HCT116 (cell line): ENCODE measurements at regions not wholly inside any gene's neighbourhood (a gene's known extent, or its start where the extent isn't known, plus 50 kb on each side); places are given as distances from the start of the nearest gene placed in this dataset.

Experiments
- ATAC-seq: fragments of 200-7000 bp; cut with Tn5 transposase; 2 replicates; pipeline ENCODE4 v1.9.1; 2020; ENCODE audit warnings: mild to moderate bottlenecking, moderate library complexity
- BruUV-seq: library from RNA; stranded (reverse); fragments of 400-500 nt; replicated peaks from 2 replicates; lab custom pipeline; 2021; lab: Mats Ljungman, UMichigan
- CTCF ChIA-PET: fragments of 300-600 bp; sonication (Branson Sonifier 250); formaldehyde crosslinking; loops from one replicate; lab custom pipeline; 2021; ENCODE audit warnings: antibody characterized with exemption; lab: Charles Lee
- POLR2A ChIA-PET: fragments of 300-600, 350-600 bp; sonication (Branson Sonifier 250); formaldehyde crosslinking; loops from one replicate; lab custom pipeline; 2021; ENCODE audit warnings: antibody characterized with exemption; lab: Charles Lee
- RAD21 ChIA-PET, 2 experiments: fragments of 300-600 bp; sonication (Branson Sonifier 250); formaldehyde crosslinking; loops; one replicate each; lab custom pipeline; 2023; ENCODE audit warnings: low total read pairs in 2 of 2; ENCODE audit not compliant: uncharacterized antibody in 2 of 2, unreplicated experiment in 2 of 2, low non-redundant PET in 1 of 2; lab: Charles Lee
- DNase-seq: peaks from one replicate; pipeline ENCODE4 v3.0.0-alpha.2; 2010; ENCODE audit warnings: low read depth, low spot score
- H2AFZ ChIP-seq: fragments of 200-600 bp; shearing (Covaris generic), sonication (generic); 2 replicates; pipeline ENCODE4 v1.6.1; 2017; ENCODE audit warnings: low read depth, mixed run types, mixed read lengths, antibody characterized with exemption, low read length; ENCODE audit not compliant: poor library complexity, severe bottlenecking
- H3K27ac ChIP-seq: 2 replicates; pipeline ENCODE4 v1.5.1; 2012; ENCODE audit warnings: low read depth, low read length
- H3K27me3 ChIP-seq: fragments of 200-600 bp; sonication (generic); 2 replicates; pipeline ENCODE4 v1.6.1; 2016; ENCODE audit warnings: mixed run types, low read length, mixed read lengths; ENCODE audit not compliant: insufficient read depth
- H3K36me3 ChIP-seq, 2 experiments: fragments of 200-500 bp in 1 of 2; fragments of 200-600 bp in 1 of 2; sonication (Bioruptor generic) in 1 of 2; sonication (generic) in 1 of 2; 2 replicates each; pipeline versions ENCODE4 v1.5.1 to v1.6.1; 2014 to 2016; ENCODE audit warnings: low read length in 2 of 2, inconsistent platforms in 1 of 2, mixed read lengths in 1 of 2, mixed run types in 1 of 2; ENCODE audit not compliant: insufficient read depth in 2 of 2, control insufficient read depth in 1 of 2
- H3K4me1 ChIP-seq, 2 experiments: fragments of 200-600 bp in 1 of 2; sonication (generic) in 1 of 2; 2 replicates each; pipeline versions ENCODE4 v1.5.1 to v1.6.1; 2012 to 2017; ENCODE audit warnings: low read length in 2 of 2, inconsistent platforms in 1 of 2, mild to moderate bottlenecking in 1 of 2, mixed read lengths in 1 of 2, mixed run types in 1 of 2, moderate library complexity in 1 of 2; ENCODE audit not compliant: insufficient read depth in 2 of 2, control insufficient read depth in 1 of 2
- H3K4me2 ChIP-seq: fragments of 200-600 bp; sonication (generic); 2 replicates; pipeline ENCODE4 v1.6.1; 2017; ENCODE audit warnings: mixed run types, low read length, mixed read lengths
- H3K4me3 ChIP-seq, 2 experiments: fragments of 200-600 bp in 1 of 2; sonication (generic) in 1 of 2; replicated peaks in 1 of 2; 2 replicates each; pipeline ENCODE4 v1.5.1; 2011 to 2016; ENCODE audit warnings: low read length in 2 of 2, control low read depth in 1 of 2, low read depth in 1 of 2, mild to moderate bottlenecking in 1 of 2, mixed read lengths in 1 of 2, mixed run types in 1 of 2
- H3K79me2 ChIP-seq: fragments of 200-600 bp; sonication (generic); 2 replicates; pipeline ENCODE4 v1.6.1; 2017; ENCODE audit warnings: mild to moderate bottlenecking, mixed run types, low read length, moderate library complexity, mixed read lengths; ENCODE audit not compliant: insufficient read depth
- H3K9ac ChIP-seq: fragments of 200-600 bp; sonication (generic); 2 replicates; pipeline ENCODE4 v1.6.1; 2016; ENCODE audit warnings: low read length, mixed read lengths
- H3K9me2 ChIP-seq: fragments of 200-600 bp; sonication (generic), shearing (Covaris generic); 2 replicates; pipeline ENCODE4 v1.6.1; 2017; ENCODE audit warnings: mixed run types, mild to moderate bottlenecking, moderate library complexity; ENCODE audit not compliant: insufficient read depth
- H3K9me3 ChIP-seq, 2 experiments: fragments of 200-500 bp in 1 of 2; fragments of 200-600 bp in 1 of 2; sonication (Bioruptor generic) in 1 of 2; sonication (generic) in 1 of 2; 2 replicates each; pipeline ENCODE4 v1.6.1; 2014 to 2017; ENCODE audit warnings: low read length in 2 of 2, mixed read lengths in 2 of 2, inconsistent platforms in 1 of 2, low read depth in 1 of 2, mild to moderate bottlenecking in 1 of 2, mixed run types in 1 of 2, moderate library complexity in 1 of 2; ENCODE audit not compliant: control insufficient read depth in 1 of 2, insufficient read depth in 1 of 2
- H4K20me1 ChIP-seq: fragments of 200-600 bp; sonication (generic), shearing (Covaris generic); 2 replicates; pipeline ENCODE4 v1.6.1; 2017; ENCODE audit warnings: mixed run types, mild to moderate bottlenecking, moderate library complexity; ENCODE audit not compliant: insufficient read depth
- EGR1 ChIP-seq: IDR thresholded peaks from 2 replicates; pipeline ENCODE4 v1.6.1; 2012; ENCODE audit warnings: low read depth
- ELF1 ChIP-seq: IDR thresholded peaks from 2 replicates; pipeline ENCODE4 v1.6.1; 2012; ENCODE audit warnings: low read depth, borderline replicate concordance
- EZH2 ChIP-seq: fragments of 200-600 bp; sonication (generic); IDR thresholded peaks from 2 replicates; pipeline ENCODE4 v1.6.1; 2017; ENCODE audit warnings: antibody characterized with exemption, mixed run types
- POLR2A ChIP-seq: IDR thresholded peaks from 2 replicates; pipeline ENCODE4 v1.7.0; 2011; ENCODE audit warnings: borderline replicate concordance; ENCODE audit not compliant: insufficient read depth, insufficient read length; ENCODE audit errors: extremely low read depth
- SIN3A ChIP-seq: IDR thresholded peaks from 2 replicates; pipeline ENCODE4 v1.6.1; 2012; ENCODE audit warnings: low read depth
- SRF ChIP-seq: IDR thresholded peaks from 2 replicates; pipeline ENCODE4 v1.6.1; 2012; ENCODE audit warnings: low read depth
- ZFX ChIP-seq: fragments of 450-650 bp; IDR thresholded peaks from 2 replicates; pipeline ENCODE4 v1.6.1; 2017
- ZNF274 ChIP-seq: fragments of 200-500 bp; sonication (Bioruptor generic); IDR thresholded peaks from 2 replicates; pipeline ENCODE4 v1.6.1; 2014; ENCODE audit warnings: mild to moderate bottlenecking, low read depth, low read length, inconsistent platforms
- intact Hi-C: fragments of 100-400 bp; cut with micrococcal nuclease; formaldehyde crosslinking; loops from 2 replicates; pipeline ENCODE4 v1.10.0; 2022
- TF ChIP-seq, protein P1 (sequence below), 3 experiments: fragments of 200-600 bp in 1 of 3; sonication (generic) in 1 of 3; IDR thresholded peaks in 2 of 3; conservative IDR thresholded peaks in 1 of 3; 2 replicates each; pipeline ENCODE4 v1.5.1; 2012 to 2017; ENCODE audit warnings: low read depth in 2 of 3, low read length in 2 of 3, antibody characterized with exemption in 1 of 3, borderline replicate concordance in 1 of 3, control low read depth in 1 of 3, mild to moderate bottlenecking in 1 of 3, mixed read lengths in 1 of 3, mixed run types in 1 of 3, moderate library complexity in 1 of 3; ENCODE audit not compliant: insufficient read depth in 1 of 3
- TF ChIP-seq, protein P2 (sequence below): IDR thresholded peaks from 2 replicates; pipeline ENCODE4 v1.6.1; 2011; ENCODE audit warnings: mild to moderate bottlenecking, low read length, moderate library complexity; ENCODE audit not compliant: insufficient replicate concordance; ENCODE audit errors: extremely low read depth
- TF ChIP-seq, protein P3 (sequence below): IDR thresholded peaks from 2 replicates; pipeline ENCODE4 v1.6.1; 2012

DNA sequence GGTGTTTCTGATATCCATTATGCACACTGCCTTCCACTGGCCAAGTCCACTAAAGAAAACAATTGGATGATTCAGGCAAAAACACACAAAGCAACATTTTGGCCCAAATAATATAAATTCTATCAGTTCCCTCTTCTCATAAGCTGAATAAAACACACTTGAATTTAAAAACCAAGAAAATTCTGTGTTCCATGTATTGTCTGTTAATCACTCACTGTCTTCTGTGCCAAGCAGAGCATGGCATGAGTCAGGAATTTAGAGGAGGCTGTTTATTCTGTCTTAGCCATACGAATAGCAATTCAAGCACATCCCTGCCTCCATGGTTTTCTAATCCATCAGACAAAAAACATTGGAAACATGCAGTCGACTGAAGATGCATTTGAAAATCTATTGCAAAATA lies 215.6 kb upstream of the UMPS start:
- no TSS peak for BruUV-seq
- RAD21 ChIA-PET: no interaction called here
- Histone ChIP-seq H3K9me3 (no peaks in the 10 kb centered on the region), H3K4me2 (no peak overlapping the region), H3K4me3 (no peak overlapping the region), H3K27ac (no peak overlapping the region), H3K36me3 (no peaks in the 10 kb centered on the region), H4K20me1 (no peaks in the 10 kb centered on the region), H3K9me2 (no peaks in the 10 kb centered on the region), H3K9ac (no peak overlapping the region), H3K27me3 (no peaks in the 10 kb centered on the region; the same call in 1 of the 2 replicates), H2AFZ (no peak overlapping the region), H3K79me2 (no peaks in the 10 kb centered on the region), H3K4me1 (peaks cover 3 to 4% of the 10 kb centered on the region in 2 experiments; a peak in 1 of 4 replicates)
- TF ChIP-seq EGR1 (no peak), SIN3A (no peak), SRF (no peak)
- TF ChIP-seq, protein P1, sequence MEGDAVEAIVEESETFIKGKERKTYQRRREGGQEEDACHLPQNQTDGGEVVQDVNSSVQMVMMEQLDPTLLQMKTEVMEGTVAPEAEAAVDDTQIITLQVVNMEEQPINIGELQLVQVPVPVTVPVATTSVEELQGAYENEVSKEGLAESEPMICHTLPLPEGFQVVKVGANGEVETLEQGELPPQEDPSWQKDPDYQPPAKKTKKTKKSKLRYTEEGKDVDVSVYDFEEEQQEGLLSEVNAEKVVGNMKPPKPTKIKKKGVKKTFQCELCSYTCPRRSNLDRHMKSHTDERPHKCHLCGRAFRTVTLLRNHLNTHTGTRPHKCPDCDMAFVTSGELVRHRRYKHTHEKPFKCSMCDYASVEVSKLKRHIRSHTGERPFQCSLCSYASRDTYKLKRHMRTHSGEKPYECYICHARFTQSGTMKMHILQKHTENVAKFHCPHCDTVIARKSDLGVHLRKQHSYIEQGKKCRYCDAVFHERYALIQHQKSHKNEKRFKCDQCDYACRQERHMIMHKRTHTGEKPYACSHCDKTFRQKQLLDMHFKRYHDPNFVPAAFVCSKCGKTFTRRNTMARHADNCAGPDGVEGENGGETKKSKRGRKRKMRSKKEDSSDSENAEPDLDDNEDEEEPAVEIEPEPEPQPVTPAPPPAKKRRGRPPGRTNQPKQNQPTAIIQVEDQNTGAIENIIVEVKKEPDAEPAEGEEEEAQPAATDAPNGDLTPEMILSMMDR (IDR thresholded peaks at IDR 0.05 in 2 of 3, conservative IDR thresholded peaks at IDR 0.05 in 1 of 3; ENCODE audit: borderline replicate concordance in 1 of 3, insufficient read depth in 1 of 3, low read depth in 2 of 3, low read length in 2 of 3): no peak
- no peak for ATAC-seq
- CTCF ChIA-PET: no interaction called here
- POLR2A ChIA-PET: no interaction called here
- no peak for DNase-seq
- intact Hi-C loops: no loop called here

DNA sequence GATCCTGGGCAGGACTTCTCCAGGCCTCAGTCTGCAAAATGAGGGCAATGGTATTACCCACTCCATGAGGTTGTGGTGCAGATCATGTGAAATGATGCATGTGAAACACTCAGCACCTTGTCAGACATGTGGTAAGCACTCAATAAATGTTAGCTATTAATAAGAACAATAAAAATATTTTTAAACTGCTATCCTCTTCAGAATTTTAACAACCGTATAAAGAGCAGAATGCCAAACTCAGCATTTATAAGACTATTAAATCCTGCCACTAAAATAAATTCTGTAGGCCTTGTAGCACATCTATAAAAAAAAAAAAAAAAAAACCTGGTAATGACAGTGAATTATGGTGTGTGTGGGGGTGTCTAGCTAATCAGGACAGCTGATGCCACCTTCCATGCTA lies 213.9 kb upstream of the UMPS start:
- no peak overlapping the region for H2AFZ ChIP-seq
- CTCF ChIA-PET: no interaction called here
- TF ChIP-seq, protein P2, sequence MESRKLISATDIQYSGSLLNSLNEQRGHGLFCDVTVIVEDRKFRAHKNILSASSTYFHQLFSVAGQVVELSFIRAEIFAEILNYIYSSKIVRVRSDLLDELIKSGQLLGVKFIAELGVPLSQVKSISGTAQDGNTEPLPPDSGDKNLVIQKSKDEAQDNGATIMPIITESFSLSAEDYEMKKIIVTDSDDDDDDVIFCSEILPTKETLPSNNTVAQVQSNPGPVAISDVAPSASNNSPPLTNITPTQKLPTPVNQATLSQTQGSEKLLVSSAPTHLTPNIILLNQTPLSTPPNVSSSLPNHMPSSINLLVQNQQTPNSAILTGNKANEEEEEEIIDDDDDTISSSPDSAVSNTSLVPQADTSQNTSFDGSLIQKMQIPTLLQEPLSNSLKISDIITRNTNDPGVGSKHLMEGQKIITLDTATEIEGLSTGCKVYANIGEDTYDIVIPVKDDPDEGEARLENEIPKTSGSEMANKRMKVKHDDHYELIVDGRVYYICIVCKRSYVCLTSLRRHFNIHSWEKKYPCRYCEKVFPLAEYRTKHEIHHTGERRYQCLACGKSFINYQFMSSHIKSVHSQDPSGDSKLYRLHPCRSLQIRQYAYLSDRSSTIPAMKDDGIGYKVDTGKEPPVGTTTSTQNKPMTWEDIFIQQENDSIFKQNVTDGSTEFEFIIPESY: no peak
- TF ChIP-seq ELF1 (no peak), EZH2 (no peak), ZNF274 (no peak), EGR1 (no peak), POLR2A (no peak), ZFX (no peak)
- TF ChIP-seq, protein P3, sequence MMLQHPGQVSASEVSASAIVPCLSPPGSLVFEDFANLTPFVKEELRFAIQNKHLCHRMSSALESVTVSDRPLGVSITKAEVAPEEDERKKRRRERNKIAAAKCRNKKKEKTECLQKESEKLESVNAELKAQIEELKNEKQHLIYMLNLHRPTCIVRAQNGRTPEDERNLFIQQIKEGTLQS: no peak
- TF ChIP-seq, protein P1 (IDR thresholded peaks at IDR 0.05 in 2 of 3, conservative IDR thresholded peaks at IDR 0.05 in 1 of 3; ENCODE audit: borderline replicate concordance in 1 of 3, insufficient read depth in 1 of 3, low read depth in 2 of 3, low read length in 2 of 3): no peak

More for the DNA sequence above, 213.9 kb upstream of the UMPS start:
- no peaks in the 10 kb centered on the region for H3K36me3 ChIP-seq
- H3K9me3 ChIP-seq: no peaks in the 10 kb centered on the region
- DNase-seq: no peak
- no peak for ATAC-seq
- no peak overlapping the region for H3K27ac ChIP-seq
- peaks cover 7% of the 10 kb centered on the region; the same call in 1 of the 2 replicates for H3K27me3 ChIP-seq
- H3K4me2 ChIP-seq: no peak overlapping the region
- H3K9ac ChIP-seq: no peak overlapping the region
- RAD21 ChIA-PET: no interaction called here
- intact Hi-C loops: no loop called here
- H4K20me1 ChIP-seq: no peaks in the 10 kb centered on the region
- POLR2A ChIA-PET: no interaction called here
- H3K4me1 ChIP-seq: peaks cover 3 to 4% of the 10 kb centered on the region in 2 experiments; a peak in 1 of 4 replicates
- H3K9me2 ChIP-seq: no peaks in the 10 kb centered on the region
- no peak overlapping the region for H3K4me3 ChIP-seq
- H3K79me2 ChIP-seq: no peaks in the 10 kb centered on the region
- BruUV-seq: no TSS peak
